ENCODE measurements at regions not wholly inside any gene's neighbourhood (a gene's known extent, or its start where the extent isn't known, plus 50 kb on each side); places are given as distances from the start of the nearest gene placed in this dataset.

DNA sequence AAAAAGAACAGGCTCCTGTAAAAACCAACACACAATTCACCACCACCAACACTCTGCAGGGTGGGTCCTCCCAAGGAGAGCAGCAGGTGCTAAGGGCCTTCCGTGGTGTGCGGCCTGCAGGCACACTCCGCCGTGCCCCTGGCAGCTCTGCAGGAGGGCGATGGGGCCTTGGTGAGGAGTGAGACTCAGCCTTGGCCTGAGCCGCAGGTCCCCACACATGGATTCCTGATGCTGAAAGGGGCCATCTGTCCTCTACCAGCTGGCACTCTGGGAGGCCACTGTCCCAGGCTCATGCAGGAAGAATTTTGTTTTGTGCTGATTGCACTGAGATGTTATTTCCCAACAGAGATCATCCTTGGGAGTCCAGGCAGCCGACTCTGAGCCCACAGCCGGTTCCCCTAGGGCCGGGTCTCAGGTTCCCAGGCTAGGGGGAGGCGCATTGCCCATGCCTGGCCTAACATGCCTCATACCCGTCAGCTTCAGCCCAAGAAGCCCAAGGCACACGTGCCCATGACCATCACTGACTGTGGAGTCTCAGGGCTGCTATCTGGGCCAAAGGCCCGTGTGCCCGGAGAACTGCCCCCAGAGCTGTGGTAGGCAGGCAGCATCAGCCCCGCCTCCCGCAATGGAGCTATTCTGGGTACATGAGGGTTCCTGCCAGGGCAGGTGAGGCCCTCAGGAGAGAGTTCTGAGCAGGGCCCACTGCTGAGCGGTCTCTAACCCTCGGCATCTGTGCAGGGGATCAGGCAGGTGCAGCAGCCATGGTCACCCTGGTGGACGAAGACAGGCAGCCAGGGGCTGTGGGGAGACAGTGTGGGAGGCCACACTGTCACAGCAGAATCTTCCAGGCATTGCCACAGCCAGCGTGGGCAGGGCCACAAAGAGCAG is 97.9 kb upstream of the ZNF469 start:
- H3K9me3 ChIP-seq, result no peaks in the 10 kb centered on the region
- no peaks in the 10 kb centered on the region for H3K27me3 ChIP-seq (replicated peaks; ENCODE audit: insufficient read depth)
- H3K36me3 ChIP-seq, result no peaks in the 10 kb centered on the region
- H3K27ac ChIP-seq, result no peak overlapping the region
- intact Hi-C loops (cut with DNase I), result loop anchor here (10.0 kb wide), 1 partner anchor 150 kb away; no protein-coding TSS in a partner anchor
- TF ChIP-seq POLR2AphosphoS5 (IDR thresholded peaks at IDR 0.05), result no peak
- TF ChIP-seq, protein P1, sequence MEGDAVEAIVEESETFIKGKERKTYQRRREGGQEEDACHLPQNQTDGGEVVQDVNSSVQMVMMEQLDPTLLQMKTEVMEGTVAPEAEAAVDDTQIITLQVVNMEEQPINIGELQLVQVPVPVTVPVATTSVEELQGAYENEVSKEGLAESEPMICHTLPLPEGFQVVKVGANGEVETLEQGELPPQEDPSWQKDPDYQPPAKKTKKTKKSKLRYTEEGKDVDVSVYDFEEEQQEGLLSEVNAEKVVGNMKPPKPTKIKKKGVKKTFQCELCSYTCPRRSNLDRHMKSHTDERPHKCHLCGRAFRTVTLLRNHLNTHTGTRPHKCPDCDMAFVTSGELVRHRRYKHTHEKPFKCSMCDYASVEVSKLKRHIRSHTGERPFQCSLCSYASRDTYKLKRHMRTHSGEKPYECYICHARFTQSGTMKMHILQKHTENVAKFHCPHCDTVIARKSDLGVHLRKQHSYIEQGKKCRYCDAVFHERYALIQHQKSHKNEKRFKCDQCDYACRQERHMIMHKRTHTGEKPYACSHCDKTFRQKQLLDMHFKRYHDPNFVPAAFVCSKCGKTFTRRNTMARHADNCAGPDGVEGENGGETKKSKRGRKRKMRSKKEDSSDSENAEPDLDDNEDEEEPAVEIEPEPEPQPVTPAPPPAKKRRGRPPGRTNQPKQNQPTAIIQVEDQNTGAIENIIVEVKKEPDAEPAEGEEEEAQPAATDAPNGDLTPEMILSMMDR (IDR thresholded peaks at IDR 0.05), result no peak
- no peak for TF ChIP-seq POLR2A (IDR thresholded peaks at IDR 0.05)
- H3K4me3 ChIP-seq, result no peak overlapping the region
- no peaks in the 10 kb centered on the region for H3K4me1 ChIP-seq (replicated peaks)
- DNase-seq (ENCODE audit: low spot score), result no peak
- 90% methylated on average over 13 of the region's 20 CpGs for WGBS

DNA sequence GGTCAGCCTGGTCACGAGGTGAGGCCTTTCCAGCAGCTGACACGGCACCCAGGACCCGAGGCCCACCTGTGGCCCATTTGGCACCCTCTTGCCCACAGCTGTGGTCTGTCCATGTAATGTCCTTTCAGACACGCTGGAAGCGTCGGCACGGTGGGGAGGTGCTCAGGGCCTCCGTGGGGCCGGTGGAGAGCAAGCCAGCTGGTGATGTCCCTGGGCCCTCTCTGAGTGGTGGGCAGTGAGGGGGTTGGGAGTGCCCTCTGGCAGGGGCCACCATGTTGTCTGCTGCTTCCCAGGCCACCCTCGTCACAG is 97.3 kb upstream of the ZNF469 start:
- intact Hi-C loops (cut with DNase I), result loop anchor here (10.0 kb wide), 1 partner anchor 149 kb away; no protein-coding TSS in a partner anchor
- DNase-seq (ENCODE audit: low spot score), result no peak
- H3K9me3 ChIP-seq, result no peaks in the 10 kb centered on the region
- no peaks in the 10 kb centered on the region for H3K36me3 ChIP-seq
- WGBS, result 70% methylated on average over 10 of the region's 10 CpGs
- no peaks in the 10 kb centered on the region for H3K4me1 ChIP-seq (replicated peaks)
- TF ChIP-seq, protein P1 (IDR thresholded peaks at IDR 0.05), result no peak
- TF ChIP-seq POLR2A (IDR thresholded peaks at IDR 0.05) (no peak), POLR2AphosphoS5 (IDR thresholded peaks at IDR 0.05) (no peak)
- H3K27me3 ChIP-seq (replicated peaks; ENCODE audit: insufficient read depth), result no peaks in the 10 kb centered on the region
- no peak overlapping the region for H3K4me3 ChIP-seq
- H3K27ac ChIP-seq, result no peak overlapping the region

DNA sequence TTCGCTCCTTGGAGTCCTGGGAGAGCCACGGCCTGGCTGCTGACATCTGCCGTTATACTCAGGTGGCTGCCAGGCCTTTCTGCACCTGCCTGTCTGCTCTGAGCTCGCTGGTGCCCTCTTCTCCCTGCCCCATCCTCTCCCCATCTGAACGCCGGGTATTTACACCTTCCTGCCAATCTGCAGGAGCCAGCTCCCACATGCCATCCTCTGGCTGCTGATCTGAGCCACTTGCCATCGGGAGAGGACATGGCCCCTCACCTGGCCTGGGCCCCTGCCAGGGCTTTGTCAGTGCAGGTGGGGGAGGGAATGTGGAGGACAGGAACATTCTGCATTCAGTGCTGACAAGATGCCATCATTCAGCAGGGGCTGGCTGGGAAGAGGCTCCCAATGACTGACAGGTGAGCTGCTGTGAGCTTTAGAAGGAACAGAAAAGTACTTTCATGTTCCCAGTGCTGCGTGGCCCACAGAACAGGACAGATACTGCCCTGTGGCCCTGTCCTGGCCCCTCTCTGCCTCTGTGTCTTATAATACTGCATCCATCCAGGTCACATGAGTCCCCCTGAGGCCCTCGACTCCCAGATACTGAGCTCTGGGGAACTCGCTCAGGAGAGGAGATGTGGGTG is 96.3 kb upstream of the ZNF469 start:
- Histone ChIP-seq H3K27me3 (replicated peaks; ENCODE audit: insufficient read depth) (no peaks in the 10 kb centered on the region), H3K36me3 (no peaks in the 10 kb centered on the region), H3K4me1 (replicated peaks) (no peaks in the 10 kb centered on the region), H3K9me3 (no peaks in the 10 kb centered on the region), H3K27ac (no peak overlapping the region), H3K4me3 (no peak overlapping the region)
- no peak for DNase-seq (ENCODE audit: low spot score)
- intact Hi-C loops (cut with DNase I), result loop anchor here (10.0 kb wide), 1 partner anchor 148 kb away; no protein-coding TSS in a partner anchor
- 69% methylated on average over 10 of the region's 10 CpGs for WGBS
- TF ChIP-seq POLR2AphosphoS5 (IDR thresholded peaks at IDR 0.05), result no peak
- TF ChIP-seq POLR2A (IDR thresholded peaks at IDR 0.05), result no peak
- TF ChIP-seq, protein P1 (IDR thresholded peaks at IDR 0.05), result no peak

DNA sequence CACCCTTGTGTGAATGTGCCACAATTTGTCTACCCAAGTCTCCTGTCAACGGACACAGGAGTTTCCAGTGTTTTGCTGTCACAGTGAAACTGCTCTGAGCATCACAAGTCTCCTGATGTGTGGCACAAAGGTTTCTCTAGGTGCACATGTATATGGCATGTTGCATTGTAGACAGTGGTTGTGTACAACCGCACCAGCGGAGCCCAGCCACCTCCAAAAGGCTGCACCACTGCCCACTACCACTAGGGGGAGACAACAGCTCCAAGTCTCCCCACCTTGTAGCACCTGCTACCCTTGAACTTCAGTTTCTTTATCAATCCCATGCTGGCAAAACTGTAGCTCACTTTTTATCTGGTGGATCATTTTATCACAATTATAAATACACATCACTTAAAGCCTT is 95.5 kb upstream of the ZNF469 start:
- intact Hi-C loops (cut with DNase I), result loop anchor here (10.0 kb wide), 1 partner anchor 148 kb away; no protein-coding TSS in a partner anchor
- Histone ChIP-seq H3K27ac (no peak overlapping the region), H3K4me3 (no peak overlapping the region), H3K4me1 (replicated peaks) (no peaks in the 10 kb centered on the region), H3K27me3 (replicated peaks; ENCODE audit: insufficient read depth) (no peaks in the 10 kb centered on the region), H3K36me3 (no peaks in the 10 kb centered on the region), H3K9me3 (no peaks in the 10 kb centered on the region)
- DNase-seq (ENCODE audit: low spot score), result no peak
- no peak for TF ChIP-seq POLR2A (IDR thresholded peaks at IDR 0.05)
- TF ChIP-seq, protein P1 (IDR thresholded peaks at IDR 0.05), result peak in 3 of 4 experiments; percentile 35 to 64 (median 40)
- 95% methylated on average over 3 of the region's 3 CpGs for WGBS

All from prostate gland (tissue), 2 donors.